ENCODE measurements at regions not wholly inside any gene's neighbourhood (a gene's known extent, or its start where the extent isn't known, plus 50 kb on each side); places are given as distances from the start of the nearest gene placed in this dataset.

DNA sequence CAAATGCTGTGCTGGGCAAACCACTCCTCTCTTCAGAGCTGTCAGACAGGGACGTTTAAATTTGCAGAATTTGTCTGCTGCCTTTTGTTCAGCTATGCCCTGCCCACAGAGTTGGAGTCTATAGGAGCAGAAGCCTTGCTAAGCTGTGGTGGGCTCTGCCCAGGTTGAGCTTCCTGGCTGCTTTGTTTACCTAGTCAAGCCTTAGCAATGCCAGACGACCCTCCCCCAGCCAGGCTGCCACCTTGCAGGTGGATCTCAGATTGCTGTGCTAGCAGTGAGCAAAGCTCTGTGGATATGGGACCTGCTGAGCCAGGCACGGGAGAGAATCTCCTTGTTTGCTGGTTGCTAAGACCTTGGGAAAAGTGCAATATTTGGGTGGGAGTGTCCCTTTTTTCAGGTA is 314.9 kb downstream of the NNT start:
- no peaks in the 10 kb centered on the region for H3K36me3 ChIP-seq (replicated peaks in 1 of 2; ENCODE audit: insufficient read depth in 1 of 2, low read depth in 2 of 2)
- TF ChIP-seq CTCF (IDR thresholded peaks at IDR 0.05) (no peak), POLR2A (IDR thresholded peaks at IDR 0.05) (no peak)
- ATAC-seq (no peak), DNase-seq (no peak)
- no peak overlapping the region for H3K27ac ChIP-seq
- H3K27me3 ChIP-seq: no peaks in the 10 kb centered on the region
- H3K4me3 ChIP-seq: no peak overlapping the region
- intact Hi-C loops (cut with DNase I): no loop called here
- 20 to 39% methylated on average over 2 to 3 of the region's 3 CpGs for WGBS, 2 donors
- H3K4me1 ChIP-seq: no peaks in the 10 kb centered on the region
- H3K9me3 ChIP-seq: no peaks in the 10 kb centered on the region

- H3K27ac ChIP-seq: no peak overlapping the region
- peak; percentile 40 for ATAC-seq
These were observed 300.1 kb downstream of the NNT start for GRCh38 chr5:43903129-43903528.

GRCh38 chr5:43900974-43901373 is 298.0 kb downstream of the NNT start:
- Histone ChIP-seq H3K4me1 (no peaks in the 10 kb centered on the region), H3K36me3 (replicated peaks in 1 of 2; ENCODE audit: insufficient read depth in 1 of 2, low read depth in 2 of 2) (no peaks in the 10 kb centered on the region), H3K27ac (no peak overlapping the region), H3K27me3 (no peaks in the 10 kb centered on the region), H3K4me3 (no peak overlapping the region), H3K9me3 (no peaks in the 10 kb centered on the region)
- 92 to 93% methylated on average over 1 of the region's 1 CpG for WGBS, 2 donors
- intact Hi-C loops (cut with DNase I): no loop called here
- TF ChIP-seq POLR2A (IDR thresholded peaks at IDR 0.05): no peak
- TF ChIP-seq CTCF (IDR thresholded peaks at IDR 0.05): no peak
- no peak for DNase-seq
- no peak for ATAC-seq

More at GRCh38 chr5:43903129-43903528, 300.1 kb downstream of the NNT start:
- DNase-seq: no peak
- Histone ChIP-seq H3K4me1 (no peaks in the 10 kb centered on the region), H3K9me3 (no peaks in the 10 kb centered on the region), H3K36me3 (replicated peaks in 1 of 2; ENCODE audit: insufficient read depth in 1 of 2, low read depth in 2 of 2) (no peaks in the 10 kb centered on the region), H3K27me3 (no peaks in the 10 kb centered on the region), H3K4me3 (no peak overlapping the region)
- intact Hi-C loops (cut with DNase I): no loop called here
- TF ChIP-seq POLR2A (IDR thresholded peaks at IDR 0.05) (no peak), CTCF (IDR thresholded peaks at IDR 0.05) (no peak)

DNA sequence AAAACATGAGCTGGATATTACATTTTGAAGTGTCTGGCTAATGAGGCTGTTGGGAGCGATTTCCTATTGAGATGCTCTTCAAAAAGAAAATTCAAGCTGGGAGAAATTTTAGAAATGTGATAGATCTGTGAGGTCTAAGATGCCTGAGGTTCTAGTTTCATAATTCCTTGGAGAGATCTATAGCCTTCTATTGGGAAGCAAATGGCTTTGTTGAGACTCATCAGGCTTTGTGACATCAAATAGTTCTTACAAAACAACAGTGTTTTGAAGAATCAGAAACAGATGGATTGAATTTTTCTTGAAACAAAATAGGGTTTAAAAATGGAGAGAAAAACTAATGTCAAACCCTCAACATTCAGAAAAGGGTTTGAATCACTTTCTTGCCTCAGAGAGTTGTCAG is 292.9 kb downstream of the NNT start:
- Histone ChIP-seq H3K27me3 (no peaks in the 10 kb centered on the region), H3K4me3 (no peak overlapping the region), H3K9me3 (no peaks in the 10 kb centered on the region), H3K4me1 (peaks cover 12% of the 10 kb centered on the region), H3K27ac (no peak overlapping the region), H3K36me3 (replicated peaks in 1 of 2; ENCODE audit: insufficient read depth in 1 of 2, low read depth in 2 of 2) (no peaks in the 10 kb centered on the region)
- 82 to 89% methylated on average over 1 of the region's 1 CpG for WGBS, 2 donors
- no peak for DNase-seq
- no peak for ATAC-seq
- no peak for TF ChIP-seq CTCF (IDR thresholded peaks at IDR 0.05)
- no peak for TF ChIP-seq POLR2A (IDR thresholded peaks at IDR 0.05)
- intact Hi-C loops (cut with DNase I): no loop called here

GRCh38 chr5:43893951-43894684 is 291.1 kb downstream of the NNT start:
- Histone ChIP-seq H3K27ac (no peak overlapping the region), H3K4me3 (no peak overlapping the region), H3K36me3 (replicated peaks in 1 of 2; ENCODE audit: insufficient read depth in 1 of 2, low read depth in 2 of 2) (no peaks in the 10 kb centered on the region), H3K9me3 (no peaks in the 10 kb centered on the region), H3K27me3 (no peaks in the 10 kb centered on the region), H3K4me1 (peaks cover 12% of the 10 kb centered on the region)
- DNase-seq (no peak), ATAC-seq (peak; percentile 22)
- intact Hi-C loops (cut with DNase I): no loop called here
- TF ChIP-seq CTCF (IDR thresholded peaks at IDR 0.05) (no peak), POLR2A (IDR thresholded peaks at IDR 0.05) (no peak)
- 22 to 25% methylated on average over 4 of the region's 4 CpGs for WGBS, 2 donors

Measured in body of pancreas (tissue), 4 donors.